ENCODE measurements at regions not wholly inside any gene's neighbourhood (a gene's known extent, or its start where the extent isn't known, plus 50 kb on each side); places are given as distances from the start of the nearest gene placed in this dataset.
A peak's percentile ranks its signal among the peaks of the same experiment; 100 is the strongest.

- H3K36me3 ChIP-seq (ENCODE audit: control insufficient read depth in 2 of 3, insufficient read depth in 3 of 3, low read length in 3 of 3), result no peaks in the 10 kb centered on the region
- no peak for DNase-seq
- no peak overlapping the region for H3K27ac ChIP-seq (ENCODE audit: low read depth in 2 of 2, low read length in 2 of 2)
- H3K4me3 ChIP-seq (ENCODE audit: low read length in 3 of 3), result no peak overlapping the region
- H3K27me3 ChIP-seq (ENCODE audit: control insufficient read depth, insufficient read depth, low read length), result no peaks in the 10 kb centered on the region
- no peak overlapping the region for H3K9ac ChIP-seq (ENCODE audit: low read length in 3 of 3)
- TF ChIP-seq CTCF (IDR thresholded peaks at IDR 0.05; ENCODE audit: borderline replicate concordance, extremely low read depth, insufficient read depth), result no peak
- no peaks in the 10 kb centered on the region for H3K4me1 ChIP-seq (ENCODE audit: control insufficient read depth in 2 of 3, insufficient read depth in 2 of 3, low read depth in 1 of 3, low read length in 3 of 3)
- FAIRE-seq, result no peak
- intact Hi-C loops (cut with DNase I), result no loop called here
- H3K9me3 ChIP-seq (ENCODE audit: control insufficient read depth in 2 of 3, insufficient read depth in 1 of 3, low read length in 3 of 3), result no peaks in the 10 kb centered on the region
Measured at GRCh38 chr19:56993851-56994250, 125.9 kb upstream of the USP29 start.

GRCh38 chr19:56994251-56995017 lies 125.4 kb upstream of the USP29 start:
- no peak for FAIRE-seq
- no peak overlapping the region for H3K27ac ChIP-seq (ENCODE audit: low read depth in 2 of 2, low read length in 2 of 2)
- DNase-seq, result no peak
- TF ChIP-seq CTCF (IDR thresholded peaks at IDR 0.05; ENCODE audit: borderline replicate concordance, extremely low read depth, insufficient read depth), result no peak
- no peaks in the 10 kb centered on the region for H3K9me3 ChIP-seq (ENCODE audit: control insufficient read depth in 2 of 3, insufficient read depth in 1 of 3, low read length in 3 of 3)
- no peak overlapping the region for H3K4me3 ChIP-seq (ENCODE audit: low read length in 3 of 3)
- intact Hi-C loops (cut with DNase I), result no loop called here
- H3K27me3 ChIP-seq (ENCODE audit: control insufficient read depth, insufficient read depth, low read length), result no peaks in the 10 kb centered on the region
- H3K9ac ChIP-seq (ENCODE audit: low read length in 3 of 3), result no peak overlapping the region
- H3K4me1 ChIP-seq (ENCODE audit: control insufficient read depth in 2 of 3, insufficient read depth in 2 of 3, low read depth in 1 of 3, low read length in 3 of 3), result no peaks in the 10 kb centered on the region
- no peaks in the 10 kb centered on the region for H3K36me3 ChIP-seq (ENCODE audit: control insufficient read depth in 2 of 3, insufficient read depth in 3 of 3, low read length in 3 of 3)

GRCh38 chr19:56995303-56995702 lies 124.5 kb upstream of the USP29 start:
- Histone ChIP-seq H3K4me1 (ENCODE audit: control insufficient read depth in 2 of 3, insufficient read depth in 2 of 3, low read depth in 1 of 3, low read length in 3 of 3) (no peaks in the 10 kb centered on the region), H3K27ac (ENCODE audit: low read depth in 2 of 2, low read length in 2 of 2) (no peak overlapping the region), H3K9me3 (ENCODE audit: control insufficient read depth in 2 of 3, insufficient read depth in 1 of 3, low read length in 3 of 3) (no peaks in the 10 kb centered on the region), H3K9ac (ENCODE audit: low read length in 3 of 3) (no peak overlapping the region), H3K4me3 (ENCODE audit: low read length in 3 of 3) (no peak overlapping the region), H3K36me3 (ENCODE audit: control insufficient read depth in 2 of 3, insufficient read depth in 3 of 3, low read length in 3 of 3) (no peaks in the 10 kb centered on the region), H3K27me3 (ENCODE audit: control insufficient read depth, insufficient read depth, low read length) (no peaks in the 10 kb centered on the region)
- intact Hi-C loops (cut with DNase I), result no loop called here
- no peak for TF ChIP-seq CTCF (IDR thresholded peaks at IDR 0.05; ENCODE audit: borderline replicate concordance, extremely low read depth, insufficient read depth)
- DNase-seq (peak in 2 of 5 donors; percentile 68 to 73), FAIRE-seq (no peak)

GRCh38 chr19:57002195-57002601 lies 117.6 kb upstream of the USP29 start:
- Histone ChIP-seq H3K27ac (ENCODE audit: low read depth in 2 of 2, low read length in 2 of 2) (no peak overlapping the region), H3K36me3 (ENCODE audit: control insufficient read depth in 2 of 3, insufficient read depth in 3 of 3, low read length in 3 of 3) (no peaks in the 10 kb centered on the region), H3K4me3 (ENCODE audit: low read length in 3 of 3) (no peak overlapping the region), H3K4me1 (ENCODE audit: control insufficient read depth in 2 of 3, insufficient read depth in 2 of 3, low read depth in 1 of 3, low read length in 3 of 3) (no peaks in the 10 kb centered on the region), H3K9me3 (ENCODE audit: control insufficient read depth in 2 of 3, insufficient read depth in 1 of 3, low read length in 3 of 3) (no peaks in the 10 kb centered on the region), H3K9ac (ENCODE audit: low read length in 3 of 3) (no peak overlapping the region), H3K27me3 (ENCODE audit: control insufficient read depth, insufficient read depth, low read length) (no peaks in the 10 kb centered on the region)
- DNase-seq, result no peak
- no peak for TF ChIP-seq CTCF (IDR thresholded peaks at IDR 0.05; ENCODE audit: borderline replicate concordance, extremely low read depth, insufficient read depth)
- no peak for FAIRE-seq
- intact Hi-C loops (cut with DNase I), result no loop called here

Data from kidney (tissue), 13 donors.